OCI-LY7 (cell line): ENCODE measurements at regions not wholly inside any gene's neighbourhood (a gene's known extent, or its start where the extent isn't known, plus 50 kb on each side); places are given as distances from the start of the nearest gene placed in this dataset.
"Not testable (repeated sequence)": the region's sequence is repeated elsewhere in the genome, so short reads cannot be mapped to it uniquely, and the experiment has no call there.

Source experiments
- EZH2phosphoT487 ChIP-seq: fragments of 200-600 bp; sonication (generic); IDR thresholded peaks from 2 replicates; pipeline ENCODE4 v1.6.1; 2018; ENCODE audit warnings: low read depth, borderline replicate concordance, mild to moderate bottlenecking, mixed run types, antibody characterized with exemption, low read length, moderate library complexity, mixed read lengths
- TF ChIP-seq, protein P1 (sequence below): fragments of 200-600 bp; sonication (generic); conservative IDR thresholded peaks from 2 replicates; pipeline ENCODE4 v1.5.1; 2014; ENCODE audit warnings: mild to moderate bottlenecking, antibody characterized with exemption, low read length, moderate library complexity, mixed read lengths

DNA sequence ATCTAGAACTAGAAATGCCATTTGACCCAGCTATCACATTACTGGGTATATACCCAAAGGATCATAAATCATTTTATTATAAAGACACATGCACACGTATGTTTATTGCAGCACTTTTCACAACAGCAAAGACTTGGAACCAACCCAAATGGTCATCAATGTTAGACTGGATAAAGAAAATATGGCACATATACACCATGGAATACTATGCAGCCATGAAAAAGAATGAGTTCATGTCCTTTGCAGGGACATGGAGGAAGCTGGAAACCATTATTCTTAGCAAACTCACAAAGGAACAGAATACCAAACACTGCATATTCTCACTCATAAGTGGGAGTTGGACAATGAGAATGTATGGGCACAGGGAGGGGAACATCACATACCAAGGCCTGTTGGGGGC is 233.7 kb downstream of the RCHY1 start:
- TF ChIP-seq EZH2phosphoT487, result not testable (repeated sequence)
- TF ChIP-seq, protein P1, sequence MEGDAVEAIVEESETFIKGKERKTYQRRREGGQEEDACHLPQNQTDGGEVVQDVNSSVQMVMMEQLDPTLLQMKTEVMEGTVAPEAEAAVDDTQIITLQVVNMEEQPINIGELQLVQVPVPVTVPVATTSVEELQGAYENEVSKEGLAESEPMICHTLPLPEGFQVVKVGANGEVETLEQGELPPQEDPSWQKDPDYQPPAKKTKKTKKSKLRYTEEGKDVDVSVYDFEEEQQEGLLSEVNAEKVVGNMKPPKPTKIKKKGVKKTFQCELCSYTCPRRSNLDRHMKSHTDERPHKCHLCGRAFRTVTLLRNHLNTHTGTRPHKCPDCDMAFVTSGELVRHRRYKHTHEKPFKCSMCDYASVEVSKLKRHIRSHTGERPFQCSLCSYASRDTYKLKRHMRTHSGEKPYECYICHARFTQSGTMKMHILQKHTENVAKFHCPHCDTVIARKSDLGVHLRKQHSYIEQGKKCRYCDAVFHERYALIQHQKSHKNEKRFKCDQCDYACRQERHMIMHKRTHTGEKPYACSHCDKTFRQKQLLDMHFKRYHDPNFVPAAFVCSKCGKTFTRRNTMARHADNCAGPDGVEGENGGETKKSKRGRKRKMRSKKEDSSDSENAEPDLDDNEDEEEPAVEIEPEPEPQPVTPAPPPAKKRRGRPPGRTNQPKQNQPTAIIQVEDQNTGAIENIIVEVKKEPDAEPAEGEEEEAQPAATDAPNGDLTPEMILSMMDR, result not testable (repeated sequence)
